Epithelial cell of prostate (primary cell): ENCODE measurements at regions not wholly inside any gene's neighbourhood (a gene's known extent, or its start where the extent isn't known, plus 50 kb on each side); places are given as distances from the start of the nearest gene placed in this dataset.
A peak's percentile ranks its signal among the peaks of the same experiment; 100 is the strongest.

Source experiments
- DNase-seq: peaks from one replicate; pipeline ENCODE4 v3.0.0-alpha.2; 2011; ENCODE audit warnings: low read depth, low spot score
- H3K27ac ChIP-seq: fragments of 450-650 bp; 2 replicates; pipeline ENCODE4 v1.5.1; 2017; ENCODE audit warnings: mild to moderate bottlenecking

GRCh38 chr15:66941108-66941711 lies 124.2 kb upstream of the SMAD3 start:
- DNase-seq = no peak
- H3K27ac ChIP-seq = no peak overlapping the region

GRCh38 chr15:66941791-66942190 lies 123.6 kb upstream of the SMAD3 start:
- H3K27ac ChIP-seq = no peak overlapping the region
- no peak for DNase-seq

GRCh38 chr15:66942649-66943390 lies 122.6 kb upstream of the SMAD3 start:
- no peak overlapping the region for H3K27ac ChIP-seq
- DNase-seq = no peak

GRCh38 chr15:66943456-66944095 lies 121.8 kb upstream of the SMAD3 start:
- DNase-seq = no peak

GRCh38 chr15:66944121-66944520 lies 121.3 kb upstream of the SMAD3 start:
- no peak overlapping the region for H3K27ac ChIP-seq
- no peak for DNase-seq

More at GRCh38 chr15:66943456-66944095, 121.8 kb upstream of the SMAD3 start:
- no peak overlapping the region for H3K27ac ChIP-seq

GRCh38 chr15:66945286-66945685 lies 120.1 kb upstream of the SMAD3 start:
- DNase-seq = no peak

GRCh38 chr15:66945842-66946241 lies 119.6 kb upstream of the SMAD3 start:
- DNase-seq = no peak
- H3K27ac ChIP-seq = no peak overlapping the region

More at GRCh38 chr15:66945286-66945685, 120.1 kb upstream of the SMAD3 start:
- no peak overlapping the region for H3K27ac ChIP-seq

GRCh38 chr15:66946578-66947164 lies 118.7 kb upstream of the SMAD3 start:
- no peak for DNase-seq
- no peak overlapping the region for H3K27ac ChIP-seq

GRCh38 chr15:66947471-66947870 lies 117.9 kb upstream of the SMAD3 start:
- no peak overlapping the region for H3K27ac ChIP-seq
- no peak for DNase-seq

GRCh38 chr15:66948294-66948693 lies 117.1 kb upstream of the SMAD3 start:
- no peak for DNase-seq
- H3K27ac ChIP-seq = no peak overlapping the region

- DNase-seq = no peak
Measured at GRCh38 chr15:66950114-66950513, 115.3 kb upstream of the SMAD3 start.

GRCh38 chr15:66951531-66952320 lies 113.7 kb upstream of the SMAD3 start:
- no peak for DNase-seq

More at GRCh38 chr15:66950114-66950513, 115.3 kb upstream of the SMAD3 start:
- H3K27ac ChIP-seq = no peak overlapping the region

GRCh38 chr15:66952756-66953522 lies 112.5 kb upstream of the SMAD3 start:
- no peak overlapping the region for H3K27ac ChIP-seq
- DNase-seq = no peak

More at GRCh38 chr15:66951531-66952320, 113.7 kb upstream of the SMAD3 start:
- no peak overlapping the region for H3K27ac ChIP-seq

- DNase-seq = no peak
- no peak overlapping the region for H3K27ac ChIP-seq
Measured at GRCh38 chr15:66953523-66954229, 111.7 kb upstream of the SMAD3 start.

GRCh38 chr15:66954601-66955000 lies 110.8 kb upstream of the SMAD3 start:
- no peak for DNase-seq
- no peak overlapping the region for H3K27ac ChIP-seq

GRCh38 chr15:66955001-66955516 lies 110.3 kb upstream of the SMAD3 start:
- no peak overlapping the region for H3K27ac ChIP-seq

GRCh38 chr15:66955871-66956585 lies 109.4 kb upstream of the SMAD3 start:
- peak; percentile 79 for DNase-seq
- H3K27ac ChIP-seq = peak overlapping the region; percentile 49

More at GRCh38 chr15:66955001-66955516, 110.3 kb upstream of the SMAD3 start:
- no peak for DNase-seq
